Iris pigment epithelial cell (primary cell): ENCODE measurements at regions not wholly inside any gene's neighbourhood (a gene's known extent, or its start where the extent isn't known, plus 50 kb on each side); places are given as distances from the start of the nearest gene placed in this dataset.

Source experiments
- DNase-seq: peaks from one replicate; pipeline ENCODE4 v3.0.0-alpha.2; 2011; ENCODE audit warnings: low read depth

GRCh38 chr7:139159900-139160675 lies 50.6 kb upstream of the ZC3HAV1 start:
- DNase-seq: no peak

GRCh38 chr7:139168479-139168878 lies 59.0 kb upstream of the ZC3HAV1 start:
- DNase-seq: no peak

- DNase-seq: no peak
Measured at GRCh38 chr7:139169816-139170215, 60.3 kb upstream of the ZC3HAV1 start.

- no peak for DNase-seq
Measured at GRCh38 chr7:139172775-139173174, 58.3 kb upstream of the UBN2 start.

- DNase-seq: no peak
Measured at GRCh38 chr7:139177696-139178095, 53.3 kb upstream of the UBN2 start.

- peak; percentile 40 for DNase-seq
Measured at GRCh38 chr7:139180700-139181311, 50.2 kb upstream of the UBN2 start.
